ENCODE measurements at regions not wholly inside any gene's neighbourhood (a gene's known extent, or its start where the extent isn't known, plus 50 kb on each side); places are given as distances from the start of the nearest gene placed in this dataset.
A peak's percentile ranks its signal among the peaks of the same experiment; 100 is the strongest.

DNA sequence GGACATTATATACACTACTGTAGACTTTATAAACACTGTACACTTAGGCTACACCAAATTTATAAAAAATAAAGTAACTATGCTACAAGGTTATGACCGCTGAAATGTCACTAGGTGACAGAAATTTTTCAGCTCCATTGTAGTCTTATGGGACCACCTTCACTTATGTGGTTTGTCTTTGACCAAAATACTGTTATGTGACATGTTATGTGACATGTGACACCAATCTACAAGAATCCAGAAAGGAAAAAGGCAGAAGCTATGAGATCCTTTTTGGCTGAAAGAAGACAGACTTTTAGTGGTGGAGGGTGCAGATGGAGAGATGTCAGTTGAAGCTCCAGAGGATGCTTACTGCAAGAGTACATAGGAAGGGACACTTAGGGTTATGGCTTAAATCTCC lies 1378.4 kb upstream of the TENM4 start:
- no peak for DNase-seq

DNA sequence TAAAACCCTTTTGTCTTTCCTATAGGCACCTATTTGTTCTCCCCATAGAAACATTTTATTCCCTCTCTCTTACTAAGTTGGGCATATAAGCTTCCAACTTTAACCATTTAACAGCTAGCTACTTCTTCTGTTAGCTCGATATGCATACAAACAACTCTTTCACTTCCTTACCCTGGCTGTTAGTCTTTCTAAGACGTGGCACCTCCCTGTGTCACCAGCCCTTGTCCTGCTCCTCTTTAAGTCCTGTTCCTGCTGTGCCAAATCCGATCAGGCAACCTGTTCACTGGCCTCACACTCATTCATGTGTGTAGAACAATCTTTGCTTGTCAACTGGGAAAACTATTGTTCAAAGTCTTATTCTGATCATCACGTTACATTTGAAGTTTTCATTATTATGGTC lies 1376.1 kb upstream of the TENM4 start:
- no peak for DNase-seq

DNA sequence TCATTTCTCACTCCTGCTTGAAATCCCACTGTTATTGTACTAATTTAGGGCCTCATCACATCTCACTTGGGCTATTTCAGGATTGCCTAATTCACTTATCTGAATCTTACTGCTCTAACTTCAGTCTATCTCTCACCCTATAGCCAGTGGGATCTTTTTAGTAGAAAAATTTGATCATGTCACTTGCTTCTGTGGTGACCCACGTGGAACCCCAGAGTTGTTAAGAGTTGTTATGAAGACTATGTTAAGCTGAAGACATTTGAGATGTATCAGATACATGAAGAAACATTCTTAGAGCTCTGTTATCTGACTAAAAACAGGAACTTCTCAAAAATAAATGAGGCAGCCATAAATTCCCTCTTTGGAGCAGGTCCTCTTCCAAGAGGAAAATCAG lies 1375.6 kb upstream of the TENM4 start:
- no peak for DNase-seq

DNA sequence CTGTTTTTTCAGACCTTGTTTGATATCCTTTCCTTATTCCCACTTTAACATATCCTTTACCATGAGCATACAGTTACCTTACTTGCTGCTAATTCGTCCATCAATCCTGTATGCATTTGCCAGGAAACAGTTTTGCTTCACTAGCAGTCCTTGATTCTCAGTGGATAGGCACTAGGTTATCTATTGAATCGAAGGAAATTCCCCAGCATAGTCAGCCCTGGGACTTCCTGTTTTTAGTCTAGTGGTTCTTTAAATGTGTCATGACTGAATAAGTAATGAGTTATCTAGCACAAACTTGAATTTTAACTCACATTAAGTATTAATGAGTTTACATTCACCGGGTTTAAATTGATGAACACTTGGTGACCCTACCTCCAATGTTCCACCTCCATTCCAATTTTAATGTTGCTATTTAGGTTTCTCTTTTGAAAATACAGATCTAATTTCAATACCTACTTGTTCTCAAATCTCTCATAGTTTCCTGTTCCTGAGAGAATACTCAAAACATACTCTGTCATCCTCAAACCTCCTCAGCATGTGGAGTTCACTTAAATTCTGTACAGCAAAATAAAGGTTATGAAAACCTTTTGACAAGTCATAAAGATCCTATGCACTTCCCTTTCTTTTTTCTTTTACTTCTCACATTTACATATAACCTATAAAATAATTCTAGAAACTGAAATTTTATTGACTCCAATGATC lies 1375.1 kb upstream of the TENM4 start:
- DNase-seq, result no peak

DNA sequence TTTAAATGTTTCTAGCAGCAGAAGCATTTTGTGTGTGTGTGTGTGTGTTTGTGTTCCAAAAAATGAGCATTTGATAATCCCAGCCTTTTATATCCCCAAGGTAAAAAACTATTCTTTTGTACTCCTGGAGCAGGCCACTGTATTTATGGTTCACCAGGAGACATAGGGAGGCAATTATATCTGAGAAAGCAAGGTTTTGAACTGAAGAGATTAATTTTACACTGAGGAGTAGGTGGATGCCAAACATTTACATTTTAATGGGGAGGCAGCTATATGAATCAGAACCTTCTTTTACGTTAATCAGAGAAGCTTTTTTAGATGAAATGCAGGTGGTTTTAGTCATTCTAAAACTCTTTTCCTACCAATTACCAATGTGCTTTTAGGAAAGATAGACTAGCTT lies 1374.0 kb upstream of the TENM4 start:
- DNase-seq, result no peak

DNA sequence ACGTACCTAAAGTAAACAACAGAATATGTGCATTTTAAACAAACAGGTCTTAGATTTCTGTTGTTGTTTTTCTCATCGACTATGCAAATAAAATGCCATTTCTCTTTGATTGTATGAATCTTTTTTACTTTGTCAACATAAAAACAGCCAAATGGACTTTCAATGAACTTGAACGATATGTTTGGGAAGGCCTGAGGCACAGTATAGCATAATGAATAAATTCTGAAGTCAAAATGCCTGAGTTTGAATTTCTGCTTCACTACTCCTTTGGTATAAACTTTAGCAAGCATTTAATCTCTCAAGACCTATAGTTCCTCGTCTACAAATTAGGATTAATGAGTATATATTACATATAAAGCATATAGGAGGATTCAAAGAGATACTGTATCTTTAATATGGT lies 1369.9 kb upstream of the TENM4 start:
- no peak for DNase-seq

DNA sequence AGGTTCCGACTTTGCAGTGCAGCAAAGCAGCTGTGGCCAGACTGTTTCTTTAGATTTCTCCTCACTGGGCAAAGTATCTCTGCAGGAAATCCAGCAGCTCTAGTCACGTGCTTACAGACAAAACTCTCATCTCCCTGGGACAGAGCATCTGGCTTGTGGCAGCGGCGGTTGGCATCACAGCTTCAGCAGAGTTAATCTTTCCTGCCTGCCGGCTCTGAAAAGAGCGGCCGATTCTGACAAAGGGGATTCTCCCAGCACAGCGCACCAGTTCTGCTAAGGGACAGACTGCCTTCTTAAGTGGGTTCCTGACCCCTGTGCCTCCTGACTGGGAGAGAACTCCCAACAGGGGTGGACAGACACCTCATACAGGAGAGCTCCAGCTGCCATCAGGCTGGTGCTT lies 1357.3 kb upstream of the TENM4 start:
- no peak for DNase-seq

DNA sequence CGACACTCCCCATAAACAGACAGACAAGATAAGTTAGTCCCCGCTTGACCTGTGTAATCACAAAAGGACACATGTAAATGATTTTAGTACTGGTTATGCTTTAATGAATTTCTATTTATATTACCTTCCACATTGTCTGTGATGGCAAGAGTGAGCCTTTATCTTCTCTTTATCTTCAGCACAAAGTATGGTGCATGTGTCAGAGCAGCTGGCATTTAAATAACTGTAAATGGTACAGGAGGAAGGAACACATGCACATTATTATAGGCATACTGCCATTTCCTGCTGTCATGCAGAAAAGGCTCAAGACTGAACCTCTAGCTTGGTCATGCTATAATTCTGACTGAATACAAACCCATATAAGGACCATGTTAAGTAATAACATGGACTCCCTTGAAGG lies 1342.7 kb upstream of the TENM4 start:
- no peak for DNase-seq

DNA sequence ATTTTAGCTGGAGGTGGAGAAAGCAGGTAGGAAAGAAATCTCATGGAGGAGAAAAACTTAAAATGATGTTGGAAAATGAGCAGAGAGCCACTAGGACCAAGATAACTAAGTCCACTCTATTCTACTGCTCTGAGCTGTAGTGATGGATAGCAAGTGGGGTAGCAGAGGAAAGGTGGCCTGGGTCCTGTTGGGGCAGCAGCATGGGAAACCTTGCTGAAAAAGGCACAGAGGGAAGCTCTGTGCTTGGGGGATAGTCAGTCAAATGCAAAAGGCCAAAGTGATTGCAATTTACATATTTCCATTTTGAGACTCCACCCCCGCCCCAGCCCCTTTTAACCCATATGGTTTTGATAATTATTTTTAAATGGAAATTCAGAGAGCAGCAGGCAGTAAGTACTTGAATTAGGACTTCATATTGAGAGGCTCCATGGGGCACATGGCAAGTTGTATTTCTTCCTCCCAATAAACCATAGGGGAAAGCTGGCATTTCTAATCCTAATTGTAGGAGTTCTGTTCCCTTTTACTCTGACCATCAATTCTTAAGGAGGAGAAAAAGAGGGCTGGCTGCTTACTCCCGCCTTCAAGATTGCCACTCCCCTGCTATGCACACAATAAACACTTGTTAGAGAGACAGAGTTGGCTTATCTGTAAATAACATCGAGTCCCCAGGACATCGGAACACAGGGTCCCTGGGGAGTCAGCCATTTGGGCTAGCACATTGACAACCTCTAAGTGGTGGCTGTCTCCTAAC lies 1341.5 kb upstream of the TENM4 start:
- no peak for DNase-seq

DNA sequence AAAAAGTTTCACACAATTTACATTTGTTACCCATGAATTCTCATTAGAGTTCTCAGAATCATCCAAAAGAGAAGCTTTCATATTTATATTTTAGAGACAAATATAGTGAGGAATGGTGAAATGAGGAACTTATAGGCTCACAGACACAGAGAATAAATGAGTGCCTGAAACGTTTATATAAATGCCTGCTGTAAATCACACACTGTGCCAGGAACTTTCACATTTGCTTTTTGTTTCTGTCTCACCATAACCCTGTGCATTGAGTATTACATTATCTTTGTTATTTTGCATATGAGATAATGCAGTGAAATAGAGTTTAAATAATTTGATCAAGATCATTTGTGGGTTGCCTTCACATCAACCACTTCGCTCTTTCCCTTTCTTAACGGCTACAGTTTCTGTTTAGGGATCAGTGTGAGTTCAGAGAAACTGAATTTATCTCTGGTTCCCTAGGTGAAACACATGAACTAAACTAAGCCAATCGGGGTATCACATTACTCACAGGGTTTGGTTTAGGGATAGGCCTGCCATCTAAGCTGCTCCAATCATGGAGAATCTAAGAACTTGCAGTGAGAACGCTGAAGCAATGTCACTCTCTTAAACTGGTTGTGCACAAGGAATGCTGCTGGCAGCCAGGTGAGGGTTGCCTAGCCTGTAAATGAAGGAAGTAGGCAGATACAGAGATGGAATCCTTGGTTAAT lies 1339.2 kb upstream of the TENM4 start:
- no peak for DNase-seq

DNA sequence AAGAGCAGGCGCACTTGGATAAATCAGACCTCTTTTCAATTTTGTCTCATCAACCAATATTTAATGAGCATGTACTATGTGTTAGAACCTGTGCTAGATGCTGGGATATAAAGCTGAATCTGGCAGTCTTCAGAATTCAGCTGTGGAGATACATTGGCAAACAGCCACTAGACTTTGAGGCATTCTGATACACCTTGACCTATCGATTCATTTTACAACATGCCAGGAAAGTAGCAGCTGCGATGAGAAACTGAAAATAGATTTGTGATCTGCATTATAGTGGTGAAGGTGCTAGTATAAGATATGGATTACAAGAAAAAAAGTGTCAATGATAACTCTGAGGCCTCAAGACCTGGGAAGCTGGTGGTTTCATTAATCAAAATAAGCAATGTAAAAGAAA lies 1338.1 kb upstream of the TENM4 start:
- DNase-seq, result no peak

DNA sequence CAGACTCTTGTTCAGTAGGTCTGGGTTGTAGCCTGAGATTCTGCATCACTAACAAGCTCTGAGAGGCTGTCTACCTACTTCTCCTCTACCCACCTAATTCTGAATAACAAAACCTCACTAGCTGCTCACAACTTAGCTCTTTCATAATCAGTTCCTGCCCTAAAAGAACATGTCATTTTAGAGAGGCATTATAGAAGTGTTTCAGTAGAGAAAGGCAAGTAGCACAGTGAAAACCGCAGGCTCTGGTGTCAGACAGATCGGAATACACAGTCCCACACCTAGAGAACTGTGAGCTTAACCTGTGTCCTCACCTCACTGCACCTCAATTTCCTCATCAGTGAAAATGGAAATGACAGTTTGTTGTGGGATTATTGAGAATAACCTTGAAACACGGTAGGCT lies 1337.6 kb upstream of the TENM4 start:
- DNase-seq, result no peak

DNA sequence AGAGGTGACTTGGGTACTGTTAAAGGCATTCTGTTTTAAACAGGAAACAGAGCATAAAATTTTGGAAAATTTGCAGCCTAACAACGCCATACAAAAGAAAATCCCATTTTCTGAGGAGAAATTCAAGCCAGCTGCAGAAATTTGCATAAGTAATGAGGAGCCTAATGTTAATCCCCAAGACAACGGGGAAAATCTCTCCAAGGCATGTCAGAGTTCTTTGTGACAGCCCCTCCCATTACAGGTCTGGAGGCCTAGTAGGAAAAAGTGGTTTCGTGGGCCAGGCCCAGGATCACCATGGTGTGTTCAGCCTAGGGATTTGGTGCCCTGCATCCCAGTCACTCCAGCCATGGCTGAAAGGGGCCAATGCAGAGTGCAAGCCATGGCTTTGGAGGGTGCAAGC lies 1333.1 kb upstream of the TENM4 start:
- DNase-seq, result peak; percentile 32

DNA sequence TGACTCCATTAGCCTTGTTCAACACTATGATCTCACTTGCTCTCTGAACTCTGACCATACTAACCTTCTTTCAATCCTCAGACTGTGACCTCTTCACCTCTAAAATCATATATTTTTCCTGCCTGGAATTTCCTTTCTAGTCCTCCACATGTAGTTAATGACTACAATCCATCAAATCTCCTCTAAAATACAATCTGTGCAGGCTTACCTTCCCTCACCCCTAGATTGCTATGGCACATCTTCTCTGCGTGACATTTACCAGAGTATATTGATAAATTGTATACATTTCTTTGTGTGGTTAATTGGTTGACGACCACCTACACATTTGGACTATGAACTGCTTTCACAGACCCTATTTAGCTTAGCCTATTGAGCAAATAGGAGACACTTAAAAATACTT lies 1330.2 kb upstream of the TENM4 start:
- DNase-seq, result no peak

DNA sequence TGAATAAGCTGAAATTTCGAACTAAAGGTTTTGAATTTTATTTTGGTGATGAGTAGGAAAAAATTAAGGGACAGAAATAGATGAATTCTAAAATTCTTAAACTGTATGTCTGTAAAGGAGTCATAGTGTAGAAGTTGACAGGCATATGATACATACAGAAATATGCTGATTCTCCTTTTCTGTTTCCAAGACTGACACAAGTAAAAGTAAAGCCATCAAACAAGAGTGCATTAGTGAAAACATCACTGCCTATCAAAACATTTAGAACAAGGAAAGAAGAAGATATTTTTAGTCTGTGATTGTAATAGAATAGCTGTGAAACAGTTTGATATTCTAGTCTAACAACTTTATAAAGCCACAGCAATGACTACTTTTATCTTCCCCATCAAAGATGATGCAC lies 1318.0 kb upstream of the TENM4 start:
- DNase-seq, result no peak

DNA sequence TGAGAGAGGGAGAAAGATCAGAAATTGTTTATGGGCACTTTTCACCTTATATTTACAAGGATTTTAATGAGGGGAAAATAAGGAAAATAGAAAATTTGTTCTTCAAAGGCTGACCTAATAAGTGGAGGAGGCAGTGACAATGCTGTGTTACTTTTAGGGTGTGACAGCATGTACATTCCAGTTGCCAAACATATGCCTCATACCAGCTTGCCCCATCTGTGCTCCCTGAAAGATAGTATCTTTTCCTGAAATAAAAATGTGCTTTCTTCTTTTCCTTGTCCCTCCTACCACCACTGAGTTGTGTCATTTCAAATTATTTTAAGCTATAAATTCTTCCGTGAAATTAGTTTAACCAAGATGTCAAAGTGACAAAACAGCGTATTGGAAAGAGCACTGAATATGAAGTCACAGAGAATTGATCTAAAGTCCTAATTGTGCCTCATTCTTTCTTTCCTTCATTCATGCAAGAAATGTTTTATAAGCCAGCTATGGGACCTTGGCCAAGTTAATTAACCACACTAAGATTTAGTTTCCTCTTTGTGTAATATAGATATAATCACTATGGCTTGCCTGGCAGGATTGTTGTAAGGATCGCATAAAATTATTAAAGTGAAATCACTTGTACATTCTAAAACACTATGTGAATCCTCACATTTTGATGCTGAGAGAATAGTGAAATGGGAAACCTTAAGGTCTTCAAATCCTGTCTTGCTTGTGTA lies 1307.5 kb upstream of the TENM4 start:
- no peak for DNase-seq

DNA sequence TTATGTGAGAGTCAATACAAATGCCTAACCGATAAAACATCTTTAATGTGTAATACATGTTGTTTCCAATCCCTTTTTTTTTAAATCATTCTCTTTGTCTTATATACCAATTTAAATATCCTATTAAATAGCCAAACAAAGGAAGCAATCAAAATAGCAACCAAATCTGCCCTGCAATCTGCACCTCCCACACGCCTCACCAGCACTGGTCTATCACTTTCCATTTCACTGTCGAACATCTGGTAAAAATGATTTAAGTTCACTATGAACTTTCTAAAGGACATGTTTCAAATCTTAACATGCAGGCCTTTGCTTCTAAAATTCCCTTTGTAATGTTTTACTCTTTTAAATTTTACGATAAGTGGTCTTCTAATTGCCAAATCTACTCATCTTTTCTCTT lies 1305.5 kb upstream of the TENM4 start:
- DNase-seq, result no peak

DNA sequence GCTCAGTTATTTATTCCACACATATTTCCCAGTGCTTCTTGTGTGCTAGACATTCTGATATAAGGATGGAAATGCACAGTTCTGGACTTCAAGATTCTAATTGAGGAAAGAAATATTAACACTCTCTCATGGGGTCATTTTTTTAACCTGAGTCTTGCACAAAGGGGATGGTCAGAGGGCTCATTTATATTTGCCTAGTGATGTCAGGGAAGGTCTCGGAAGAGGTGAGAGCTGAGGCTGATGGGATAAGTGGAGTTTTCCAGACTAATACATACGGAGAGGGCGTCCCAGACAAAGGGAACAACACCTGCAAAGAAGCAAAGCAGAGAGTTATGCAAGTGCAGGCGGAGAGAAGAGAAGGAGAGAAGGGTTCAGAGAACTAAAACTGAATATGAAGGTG lies 1304.6 kb upstream of the TENM4 start:
- DNase-seq, result no peak

DNA sequence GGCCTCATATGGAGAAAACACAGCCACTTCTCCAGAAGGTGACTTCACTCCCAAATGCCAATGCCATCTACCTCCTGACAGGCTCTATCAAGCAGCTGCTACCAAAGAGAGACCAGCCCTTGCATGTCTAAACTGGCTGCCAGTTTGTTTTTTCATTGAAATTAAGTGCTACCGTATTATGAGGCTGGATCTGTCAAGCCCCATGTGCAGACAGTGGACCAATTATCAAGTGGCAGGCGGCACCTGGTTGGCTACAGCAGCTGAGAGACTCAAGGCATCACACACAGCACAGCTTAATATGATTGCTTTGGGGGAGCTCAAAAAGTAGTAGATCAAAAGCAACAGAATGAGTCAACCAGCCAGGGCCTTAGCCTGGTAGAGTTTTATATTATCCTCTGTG lies 1293.0 kb upstream of the TENM4 start:
- no peak for DNase-seq

DNA sequence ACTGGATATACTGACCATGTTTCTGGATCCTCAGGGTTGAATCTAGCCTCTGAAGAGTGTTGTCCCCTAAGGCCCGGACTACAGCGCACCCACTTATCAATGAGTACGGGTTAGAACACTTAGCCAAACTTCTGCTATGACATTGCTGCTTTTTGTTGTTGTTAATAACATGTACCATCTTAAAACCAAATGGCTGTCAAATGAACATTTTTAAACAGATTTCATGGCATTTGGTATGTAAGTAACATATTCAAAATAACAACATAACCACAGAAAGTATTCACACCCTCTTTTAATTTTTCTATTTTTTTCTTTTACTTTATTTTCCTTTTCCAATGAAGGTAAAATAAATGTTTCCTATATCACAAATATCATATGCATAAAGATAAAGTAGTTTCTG lies 1292.5 kb upstream of the TENM4 start:
- no peak for DNase-seq

DNA sequence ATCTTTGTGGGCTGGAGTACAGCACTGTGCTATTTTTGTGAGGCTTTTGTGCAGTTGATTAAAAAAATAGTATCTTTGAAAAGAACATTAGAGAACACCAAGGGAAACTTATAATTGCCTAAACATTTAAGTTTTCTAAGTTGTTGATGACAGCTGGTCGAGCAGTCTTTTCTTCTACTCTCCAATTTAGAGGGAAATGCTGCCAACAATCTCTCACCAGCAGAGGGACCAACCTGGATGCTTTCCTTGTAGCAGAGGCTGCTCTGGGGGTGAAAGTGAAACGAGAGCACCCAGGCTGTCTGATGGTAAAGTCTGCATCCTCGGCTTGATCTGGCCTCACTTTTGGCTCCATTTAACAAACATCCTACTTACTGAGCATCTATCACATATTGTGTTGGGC lies 1286.5 kb upstream of the TENM4 start:
- DNase-seq, result peak; percentile 6

DNA sequence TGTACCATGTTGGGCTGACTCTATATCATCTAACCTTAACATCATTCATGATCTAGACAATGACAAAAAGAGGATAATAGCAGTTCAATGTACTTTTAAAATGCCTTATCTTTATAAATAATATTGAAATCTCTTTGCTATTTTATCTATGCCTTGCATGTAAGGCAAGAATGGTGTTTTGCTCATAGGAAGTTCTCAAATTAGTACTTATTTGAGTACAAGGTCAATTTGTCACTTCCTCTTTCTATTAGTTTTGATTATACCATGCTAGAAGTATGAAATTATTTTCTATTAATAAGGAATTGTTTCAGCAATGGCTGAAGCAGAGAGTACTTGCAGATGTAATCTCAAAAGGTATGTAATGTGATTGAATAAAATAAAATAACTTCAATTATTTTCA lies 1285.4 kb upstream of the TENM4 start:
- DNase-seq, result no peak

DNA sequence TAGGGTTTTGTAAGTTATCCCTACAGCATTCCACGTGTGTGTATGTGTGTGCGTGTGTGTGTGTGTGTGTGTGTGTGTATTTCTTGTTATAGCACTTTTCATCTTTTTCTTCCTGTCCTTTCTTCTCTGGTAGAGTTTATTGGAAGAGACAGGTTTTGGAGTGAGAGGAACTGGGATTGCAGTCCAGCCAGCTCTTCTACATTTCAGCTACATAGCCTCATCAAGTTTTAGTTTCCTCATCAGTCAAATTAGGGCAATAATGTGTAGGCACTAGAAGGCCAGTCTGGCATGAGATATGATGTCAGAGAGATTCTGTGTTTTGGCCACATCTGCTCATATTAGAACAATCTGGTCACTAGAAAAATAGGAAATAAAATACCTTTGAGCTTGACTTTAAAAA lies 1283.5 kb upstream of the TENM4 start:
- no peak for DNase-seq

DNA sequence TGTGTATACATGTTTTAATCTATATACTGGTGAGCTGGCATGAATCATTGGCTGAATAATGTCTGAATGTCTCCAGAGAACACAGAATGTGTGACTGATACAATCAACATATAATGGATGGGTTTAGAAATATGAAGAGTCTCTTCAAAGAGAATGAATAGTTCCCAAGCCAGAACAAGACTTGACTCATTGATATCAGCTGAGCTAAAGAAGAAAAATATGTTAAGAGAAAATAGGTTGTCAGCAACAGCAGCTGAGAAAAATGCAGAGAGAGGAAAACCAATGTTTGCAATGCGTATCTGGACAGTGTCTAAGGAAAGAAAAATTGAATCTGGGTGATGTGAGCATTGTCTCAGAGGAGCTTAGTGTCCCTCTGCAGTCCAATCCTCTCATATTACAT lies 1281.8 kb upstream of the TENM4 start:
- DNase-seq, result no peak

All from midbrain (tissue), 1 donor.